Nephron progenitor cell (in vitro differentiated cells): ENCODE measurements at regions not wholly inside any gene's neighbourhood (a gene's known extent, or its start where the extent isn't known, plus 50 kb on each side); places are given as distances from the start of the nearest gene placed in this dataset.

Source experiments
- DNase-seq: peaks from one replicate; pipeline ENCODE4 v3.0.0; 2021
- H3K27ac Mint-ChIP-seq: 2 replicates; pipeline ENCODE4 v1.8.0; 2021; ENCODE audit warnings: mild to moderate bottlenecking, moderate library complexity, mixed read lengths
- H3K27me3 Mint-ChIP-seq: 2 replicates; pipeline ENCODE4 v1.8.0; 2021; ENCODE audit warnings: mild to moderate bottlenecking, low read depth, mixed read lengths; ENCODE audit not compliant: poor library complexity
- H3K36me3 Mint-ChIP-seq: 2 replicates; pipeline ENCODE4 v1.8.0; 2021; ENCODE audit warnings: low read depth, mixed read lengths
- H3K4me1 Mint-ChIP-seq: 2 replicates; pipeline ENCODE4 v1.8.0; 2021; ENCODE audit warnings: mixed read lengths
- H3K4me3 Mint-ChIP-seq: 2 replicates; pipeline ENCODE4 v1.8.0; 2021; ENCODE audit warnings: mild to moderate bottlenecking, moderate library complexity, mixed read lengths
- H3K9me3 Mint-ChIP-seq: 2 replicates; pipeline ENCODE4 v1.8.0; 2021; ENCODE audit warnings: mild to moderate bottlenecking, moderate library complexity, mixed read lengths
- TF ChIP-seq, protein P1 (sequence below): fragments of 200-600 bp; sonication (generic); IDR thresholded peaks from 2 replicates; pipeline ENCODE4 v1.5.0; 2021; ENCODE audit warnings: antibody characterized with exemption

DNA sequence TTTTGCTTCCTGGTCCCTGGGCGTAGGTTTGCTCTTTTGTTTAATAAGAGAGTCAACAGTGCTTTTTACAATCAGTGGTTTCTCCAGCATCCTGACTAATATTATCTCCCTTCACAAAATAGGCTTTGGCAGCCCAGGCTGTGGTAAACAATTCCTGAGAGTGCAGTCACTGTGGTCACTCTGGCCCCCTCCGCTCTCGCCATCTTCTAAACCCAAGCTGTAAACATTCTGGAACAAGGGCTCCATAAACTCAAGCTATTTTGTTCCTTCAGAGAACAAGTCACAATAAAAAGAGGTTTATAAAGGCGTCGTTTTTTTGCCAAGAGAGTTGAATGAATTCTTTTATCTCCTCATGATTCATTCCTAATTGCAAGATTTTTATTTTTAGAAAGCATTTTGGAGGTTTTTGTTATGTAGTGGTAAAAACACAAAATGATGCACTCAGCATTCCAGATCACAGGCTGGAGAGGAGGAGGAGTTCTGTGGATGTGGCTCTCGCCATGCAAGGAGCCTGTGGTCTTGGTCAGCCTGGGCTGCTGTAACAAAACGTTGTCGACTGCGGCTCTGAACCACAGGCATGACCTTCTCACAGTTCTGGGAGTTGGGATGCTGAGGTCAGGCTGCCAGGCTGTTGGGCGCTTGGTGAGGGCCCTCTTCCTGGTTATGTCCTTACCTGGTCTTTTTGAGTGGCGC, 486.4 kb upstream of the FAT1 start:
- no peak for DNase-seq
- H3K27me3 Mint-ChIP-seq, result no peaks in the 10 kb centered on the region
- TF ChIP-seq, protein P1, sequence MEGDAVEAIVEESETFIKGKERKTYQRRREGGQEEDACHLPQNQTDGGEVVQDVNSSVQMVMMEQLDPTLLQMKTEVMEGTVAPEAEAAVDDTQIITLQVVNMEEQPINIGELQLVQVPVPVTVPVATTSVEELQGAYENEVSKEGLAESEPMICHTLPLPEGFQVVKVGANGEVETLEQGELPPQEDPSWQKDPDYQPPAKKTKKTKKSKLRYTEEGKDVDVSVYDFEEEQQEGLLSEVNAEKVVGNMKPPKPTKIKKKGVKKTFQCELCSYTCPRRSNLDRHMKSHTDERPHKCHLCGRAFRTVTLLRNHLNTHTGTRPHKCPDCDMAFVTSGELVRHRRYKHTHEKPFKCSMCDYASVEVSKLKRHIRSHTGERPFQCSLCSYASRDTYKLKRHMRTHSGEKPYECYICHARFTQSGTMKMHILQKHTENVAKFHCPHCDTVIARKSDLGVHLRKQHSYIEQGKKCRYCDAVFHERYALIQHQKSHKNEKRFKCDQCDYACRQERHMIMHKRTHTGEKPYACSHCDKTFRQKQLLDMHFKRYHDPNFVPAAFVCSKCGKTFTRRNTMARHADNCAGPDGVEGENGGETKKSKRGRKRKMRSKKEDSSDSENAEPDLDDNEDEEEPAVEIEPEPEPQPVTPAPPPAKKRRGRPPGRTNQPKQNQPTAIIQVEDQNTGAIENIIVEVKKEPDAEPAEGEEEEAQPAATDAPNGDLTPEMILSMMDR, result no peak
- no peak overlapping the region for H3K4me3 Mint-ChIP-seq
- H3K4me1 Mint-ChIP-seq, result no peaks in the 10 kb centered on the region
- peaks cover 13% of the 10 kb centered on the region for H3K9me3 Mint-ChIP-seq
- H3K36me3 Mint-ChIP-seq, result no peaks in the 10 kb centered on the region
- no peak overlapping the region for H3K27ac Mint-ChIP-seq

DNA sequence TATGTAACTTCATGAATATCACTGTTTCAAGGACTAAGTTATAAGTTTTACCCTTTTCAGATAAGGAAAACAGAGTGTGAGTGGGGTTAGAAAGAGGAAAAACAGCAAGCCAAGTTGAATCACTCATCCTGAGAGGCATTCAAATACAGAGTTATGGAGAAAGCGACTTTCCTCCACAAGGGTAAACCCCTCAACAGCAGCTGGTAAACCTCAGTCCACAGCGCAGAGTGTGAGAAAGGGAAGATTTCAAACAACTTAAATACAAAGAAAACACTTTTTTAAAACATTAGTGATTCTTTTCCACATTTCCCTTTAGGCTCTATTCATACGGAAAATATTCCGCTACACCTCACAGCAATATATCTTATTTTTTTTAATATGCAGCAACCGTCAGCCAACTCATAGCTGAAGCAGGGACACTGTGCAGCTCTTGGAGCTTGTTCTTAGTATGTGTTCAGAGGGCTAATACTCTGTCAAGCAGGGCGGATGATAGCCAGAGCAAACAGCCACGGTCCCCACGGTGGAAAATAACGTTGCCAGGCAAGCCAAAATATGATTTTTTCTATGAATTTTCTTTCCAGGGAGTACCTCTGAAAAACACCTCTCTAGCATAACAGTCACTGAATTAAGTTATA, 488.9 kb upstream of the FAT1 start:
- no peaks in the 10 kb centered on the region for H3K36me3 Mint-ChIP-seq
- TF ChIP-seq, protein P1, result no peak
- no peak overlapping the region for H3K4me3 Mint-ChIP-seq
- H3K27ac Mint-ChIP-seq, result no peak overlapping the region
- DNase-seq, result no peak
- H3K27me3 Mint-ChIP-seq, result no peaks in the 10 kb centered on the region
- peaks cover 15% of the 10 kb centered on the region for H3K9me3 Mint-ChIP-seq
- H3K4me1 Mint-ChIP-seq, result no peaks in the 10 kb centered on the region

DNA sequence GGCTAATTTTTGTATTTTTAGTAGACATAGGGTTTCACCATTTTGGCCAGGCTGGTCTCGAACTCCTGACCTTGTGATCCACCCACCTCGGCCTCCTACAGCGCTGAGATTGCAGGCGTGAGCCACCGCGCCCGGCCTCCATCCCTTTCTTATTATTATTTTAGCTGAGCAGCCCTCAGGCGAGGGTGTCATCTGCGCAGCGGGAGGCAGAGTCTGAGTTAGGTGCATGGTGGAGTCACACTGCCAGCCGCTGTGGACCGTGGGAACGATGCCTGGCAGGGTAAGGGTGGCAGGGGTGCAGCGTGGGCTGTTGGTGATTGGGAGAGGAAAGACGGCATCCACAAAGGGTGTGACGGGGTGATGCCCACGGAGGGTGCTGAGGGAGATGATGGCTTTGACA, 491.8 kb upstream of the FAT1 start:
- Mint-ChIP-seq H3K27ac (no peak overlapping the region), H3K27me3 (no peaks in the 10 kb centered on the region), H3K4me1 (no peaks in the 10 kb centered on the region), H3K4me3 (no peak overlapping the region), H3K9me3 (peaks cover 9% of the 10 kb centered on the region), H3K36me3 (no peaks in the 10 kb centered on the region)
- no peak for DNase-seq
- TF ChIP-seq, protein P1, result no peak

DNA sequence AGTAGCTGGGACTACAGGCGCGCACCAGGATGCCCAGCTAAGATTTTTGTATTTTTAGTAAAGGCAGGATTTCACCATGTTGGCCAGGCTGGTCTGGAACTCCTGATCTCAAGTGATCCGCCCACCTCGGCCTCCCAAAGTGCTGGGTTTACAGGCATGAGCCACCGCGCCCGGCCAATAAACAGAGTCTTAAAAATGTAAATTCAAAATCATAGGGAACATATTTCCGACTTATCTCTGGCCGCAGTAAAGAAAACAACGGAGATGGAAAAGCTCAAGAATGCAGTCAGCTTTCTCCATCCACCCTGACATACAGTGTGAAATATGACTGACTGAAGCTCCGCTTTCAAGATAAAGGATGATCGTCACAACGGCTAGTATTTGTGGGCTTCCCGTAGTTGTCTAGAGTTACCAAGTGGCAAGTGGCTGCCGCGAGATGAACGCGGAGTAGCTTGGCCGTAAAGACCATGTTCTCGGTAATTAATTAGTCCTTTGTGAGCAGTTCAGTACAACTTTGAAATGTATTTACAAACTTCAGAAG, 495.1 kb upstream of the FAT1 start:
- Mint-ChIP-seq H3K9me3 (peaks cover 9% of the 10 kb centered on the region), H3K4me3 (no peak overlapping the region), H3K27me3 (peaks cover 2% of the 10 kb centered on the region), H3K36me3 (no peaks in the 10 kb centered on the region), H3K4me1 (no peaks in the 10 kb centered on the region), H3K27ac (peak overlapping the region; percentile 13)
- DNase-seq, result no peak
- TF ChIP-seq, protein P1, result no peak

DNA sequence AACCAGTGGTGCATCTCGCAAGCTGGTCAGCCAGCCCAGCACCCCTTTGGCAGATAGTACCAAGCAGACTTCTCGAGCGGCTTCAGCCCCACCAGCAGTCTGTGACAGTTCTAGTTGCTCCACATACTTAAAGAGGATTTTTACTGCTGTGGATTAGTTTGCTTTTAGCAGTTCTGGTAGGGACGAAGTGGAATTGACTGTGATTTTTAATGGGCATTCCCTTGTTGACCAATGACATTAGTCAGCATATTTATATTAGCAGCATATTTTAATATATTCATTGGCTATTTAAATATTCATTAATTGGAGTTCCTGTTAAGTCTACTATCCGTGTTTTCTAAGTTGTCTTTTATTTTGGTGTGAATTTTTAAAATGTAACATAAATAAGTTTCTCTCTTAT, 500.9 kb upstream of the FAT1 start:
- TF ChIP-seq, protein P1, result no peak
- Mint-ChIP-seq H3K4me1 (peaks cover 15% of the 10 kb centered on the region), H3K9me3 (no peaks in the 10 kb centered on the region), H3K36me3 (no peaks in the 10 kb centered on the region), H3K27me3 (peaks cover 6% of the 10 kb centered on the region), H3K4me3 (no peak overlapping the region), H3K27ac (no peak overlapping the region)
- DNase-seq, result no peak
